GM18507 (cell line): ENCODE measurements at regions not wholly inside any gene's neighbourhood (a gene's known extent, or its start where the extent isn't known, plus 50 kb on each side); places are given as distances from the start of the nearest gene placed in this dataset.

Experiments used
- DNase-seq: peaks from one replicate; pipeline ENCODE4 v3.0.0; 2011; ENCODE audit warnings: low read depth; ENCODE audit not compliant: insufficient read length; ENCODE audit errors: extremely low spot score
- FAIRE-seq: peaks from 2 replicates; lab custom pipeline; 2011; peaks lifted over from hg19 to GRCh38; lab: Jason Lieb, UNC

GRCh38 chr10:107656932-107657331 is 492.4 kb upstream of the SORCS1 start:
- no peak for DNase-seq

GRCh38 chr10:107653832-107654287 is 489.4 kb upstream of the SORCS1 start:
- FAIRE-seq (peak; percentile 65), DNase-seq (no peak)

More at GRCh38 chr10:107656932-107657331, 492.4 kb upstream of the SORCS1 start:
- FAIRE-seq, result no peak

- no peak for DNase-seq
- FAIRE-seq, result no peak
These were observed 486.4 kb upstream of the SORCS1 start for GRCh38 chr10:107650939-107651338.

- FAIRE-seq (no peak), DNase-seq (no peak)
These were observed 484.7 kb upstream of the SORCS1 start for GRCh38 chr10:107649249-107649648.

GRCh38 chr10:107647462-107647861 is 483.0 kb upstream of the SORCS1 start:
- DNase-seq, result no peak
- no peak for FAIRE-seq

- no peak for FAIRE-seq
- DNase-seq, result no peak
These were observed 467.4 kb upstream of the SORCS1 start for GRCh38 chr10:107631876-107632275.

GRCh38 chr10:107626862-107627261 is 462.4 kb upstream of the SORCS1 start:
- DNase-seq (no peak), FAIRE-seq (no peak)

GRCh38 chr10:107623292-107623691 is 458.8 kb upstream of the SORCS1 start:
- DNase-seq (no peak), FAIRE-seq (no peak)

- FAIRE-seq (no peak), DNase-seq (no peak)
These were observed 454.6 kb upstream of the SORCS1 start for GRCh38 chr10:107619139-107619538.

- FAIRE-seq, result no peak
- no peak for DNase-seq
These were observed 454.0 kb upstream of the SORCS1 start for GRCh38 chr10:107618504-107618994.

GRCh38 chr10:107616463-107617410 is 452.2 kb upstream of the SORCS1 start:
- FAIRE-seq, result no peak

GRCh38 chr10:107616031-107616430 is 451.5 kb upstream of the SORCS1 start:
- DNase-seq (no peak), FAIRE-seq (no peak)

More at GRCh38 chr10:107616463-107617410, 452.2 kb upstream of the SORCS1 start:
- DNase-seq, result no peak

GRCh38 chr10:107614939-107615685 is 450.6 kb upstream of the SORCS1 start:
- DNase-seq (no peak), FAIRE-seq (no peak)

GRCh38 chr10:107611115-107611514 is 446.6 kb upstream of the SORCS1 start:
- no peak for DNase-seq
- no peak for FAIRE-seq

- DNase-seq, result no peak
- no peak for FAIRE-seq
These were observed 424.6 kb upstream of the SORCS1 start for GRCh38 chr10:107589081-107589480.

GRCh38 chr10:107585630-107586029 is 421.1 kb upstream of the SORCS1 start:
- DNase-seq (no peak), FAIRE-seq (no peak)

- no peak for FAIRE-seq
- no peak for DNase-seq
These were observed 419.5 kb upstream of the SORCS1 start for GRCh38 chr10:107583974-107584373.

GRCh38 chr10:107579970-107580369 is 415.5 kb upstream of the SORCS1 start:
- FAIRE-seq (no peak), DNase-seq (no peak)

- FAIRE-seq, result no peak
- DNase-seq, result no peak
These were observed 412.7 kb upstream of the SORCS1 start for GRCh38 chr10:107577221-107577620.

- no peak for FAIRE-seq
- no peak for DNase-seq
These were observed 412.2 kb upstream of the SORCS1 start for GRCh38 chr10:107576746-107577145.
